Endothelial cell of umbilical vein (primary cell): ENCODE measurements at regions not wholly inside any gene's neighbourhood (a gene's known extent, or its start where the extent isn't known, plus 50 kb on each side); places are given as distances from the start of the nearest gene placed in this dataset.
"Not testable (repeated sequence)": the region's sequence is repeated elsewhere in the genome, so short reads cannot be mapped to it uniquely, and the experiment has no call there.

Experiments used
- BruUV-seq: library from RNA; stranded (reverse); fragments of 400-500 nt; replicated peaks from 2 replicates; lab custom pipeline; 2021; lab: Mats Ljungman, UMichigan
- CTCF ChIA-PET: fragments of 300-600, 350-600 bp; sonication (Branson Sonifier 250); formaldehyde crosslinking; loops from one replicate; lab custom pipeline; 2021; ENCODE audit warnings: antibody characterized with exemption, inconsistent platforms; lab: Charles Lee
- POLR2A ChIA-PET: fragments of 300-600, 350-600 bp; sonication (Branson Sonifier 250); formaldehyde crosslinking; loops from one replicate; lab custom pipeline; 2021; ENCODE audit warnings: antibody characterized with exemption, inconsistent platforms; lab: Charles Lee
- DNase-seq: peaks from one replicate; pipeline ENCODE4 v3.0.0-alpha.2; 2011; ENCODE audit warnings: low read depth, low spot score
- FAIRE-seq: peaks from 2 replicates; lab custom pipeline; 2011; peaks lifted over from hg19 to GRCh38; lab: Jason Lieb, UNC
- H2AFZ ChIP-seq: 2 replicates; pipeline ENCODE4 v1.6.0; 2012; ENCODE audit warnings: low read depth, low read length, control low read depth, inconsistent platforms
- H3K27ac ChIP-seq: 2 replicates; pipeline ENCODE4 v1.5.1; 2011; ENCODE audit warnings: low read depth, mild to moderate bottlenecking, control low read depth, low read length, moderate library complexity; ENCODE audit not compliant: insufficient read depth
- H3K27me3 ChIP-seq, 2 experiments: 2 replicates each; pipeline versions ENCODE4 v1.6.0 to v1.6.1; 2011; ENCODE audit warnings: low read length in 2 of 2, mixed read lengths in 1 of 2; ENCODE audit not compliant: control insufficient read depth in 2 of 2, insufficient read depth in 2 of 2
- H3K36me3 ChIP-seq, 2 experiments: 2 replicates in 1 of 2; 3 replicates in 1 of 2; pipeline ENCODE4 v1.5.1; 2011; ENCODE audit warnings: low read length in 2 of 2, mild to moderate bottlenecking in 1 of 2, moderate library complexity in 1 of 2; ENCODE audit not compliant: control insufficient read depth in 2 of 2, insufficient read depth in 2 of 2; ENCODE audit errors: extremely low read depth in 1 of 2
- H3K4me1 ChIP-seq: 3 replicates; pipeline ENCODE4 v1.5.1; 2011; ENCODE audit warnings: mild to moderate bottlenecking, low read length; ENCODE audit not compliant: control insufficient read depth, insufficient read depth; ENCODE audit errors: extremely low read depth
- H3K4me2 ChIP-seq: 2 replicates; pipeline ENCODE4 v1.6.1; 2011; ENCODE audit warnings: low read length, control low read depth, mixed read lengths; ENCODE audit not compliant: insufficient read depth
- H3K4me3 ChIP-seq, 3 experiments: fragments of 200-600 bp in 1 of 3; sonication (generic), shearing (Covaris generic) in 1 of 3; replicated peaks in 1 of 3; 2 replicates each; pipeline ENCODE4 v1.5.1; 2011 to 2016; ENCODE audit warnings: control low read depth in 3 of 3, low read length in 3 of 3, mild to moderate bottlenecking in 2 of 3, inconsistent platforms in 1 of 3, low read depth in 1 of 3, moderate library complexity in 1 of 3; ENCODE audit not compliant: insufficient read depth in 1 of 3
- H3K79me2 ChIP-seq: 2 replicates; pipeline ENCODE4 v1.6.0; 2012; ENCODE audit warnings: low read length, inconsistent platforms; ENCODE audit not compliant: control insufficient read depth, insufficient read depth
- H3K9ac ChIP-seq: replicated peaks from 2 replicates; pipeline ENCODE3; 2011; ENCODE audit warnings: low read length, control low read depth; ENCODE audit not compliant: insufficient read depth; ENCODE audit errors: extremely low read depth
- H3K9me1 ChIP-seq: replicated peaks from 3 replicates; pipeline ENCODE4 v1.6.0; 2011; ENCODE audit warnings: mild to moderate bottlenecking, low read length; ENCODE audit not compliant: control insufficient read depth, insufficient read depth; ENCODE audit errors: extremely low read depth
- H3K9me3 ChIP-seq: replicated peaks from 2 replicates; pipeline ENCODE4 v1.5.1; 2012; ENCODE audit warnings: low read length, inconsistent platforms; ENCODE audit not compliant: control insufficient read depth, insufficient read depth
- H4K20me1 ChIP-seq: replicated peaks from 2 replicates; pipeline ENCODE3; 2011; ENCODE audit warnings: mild to moderate bottlenecking, low read length; ENCODE audit not compliant: control insufficient read depth, insufficient read depth; ENCODE audit errors: extremely low read depth
- EZH2 ChIP-seq: IDR thresholded peaks from 2 replicates; pipeline ENCODE4 v1.6.1; 2012; ENCODE audit warnings: borderline replicate concordance, low read depth, mild to moderate bottlenecking, moderate library complexity, low read length, inconsistent platforms; ENCODE audit not compliant: severe bottlenecking
- GATA2 ChIP-seq: IDR thresholded peaks from 2 replicates; pipeline ENCODE4 v1.7.0; 2011; ENCODE audit warnings: low read depth, mild to moderate bottlenecking, moderate library complexity, mixed read lengths, low read length; ENCODE audit not compliant: insufficient read length, insufficient read depth
- JUN ChIP-seq: IDR thresholded peaks from 2 replicates; pipeline ENCODE4 v1.6.1; 2011; ENCODE audit warnings: borderline replicate concordance, low read depth; ENCODE audit not compliant: insufficient read length, insufficient read depth
- POLR2A ChIP-seq: IDR thresholded peaks from 2 replicates; pipeline ENCODE4 v1.6.1; 2012; ENCODE audit warnings: low read depth, mild to moderate bottlenecking, control low read depth, low read length
- POLR2AphosphoS5 ChIP-seq: IDR thresholded peaks from 2 replicates; pipeline ENCODE4 v1.6.1; 2012; ENCODE audit warnings: low read depth, mild to moderate bottlenecking, control low read depth, low read length, moderate library complexity; ENCODE audit not compliant: insufficient read depth
- dilution Hi-C: fragments of 300-500 bp; cut with MboI; formaldehyde crosslinking; loops from one replicate; pipeline ENCODE4 v1.15.0; 2019; ENCODE audit warnings: low sequenced_read_pairs; ENCODE audit not compliant: extremely low pct_ligation_motif_present
- intact Hi-C: fragments of 100-400 bp; cut with micrococcal nuclease; formaldehyde crosslinking; loops from one replicate; pipeline ENCODE4 v1.10.0; 2022
- TF ChIP-seq, protein P1 (sequence below): IDR thresholded peaks from 2 replicates; pipeline ENCODE4 v1.6.1; 2011; ENCODE audit not compliant: insufficient read depth, insufficient read length
- TF ChIP-seq, protein P2 (sequence below), 2 donors: IDR thresholded peaks; 1 replicate in 1 of 2; 2 replicates in 1 of 2; pipeline ENCODE4 v1.5.1; 2011; ENCODE audit warnings: low read length in 2 of 2, mild to moderate bottlenecking in 2 of 2, moderate library complexity in 2 of 2, control low read depth in 1 of 2, inconsistent platforms in 1 of 2, low read depth in 1 of 2; ENCODE audit not compliant: insufficient read depth in 1 of 2; ENCODE audit errors: extremely low read depth in 1 of 2

GRCh38 chr4:184962125-184962638, 56.1 kb upstream of the HELT start:
- DNase-seq (no peak), FAIRE-seq (no peak)
- no peak overlapping the region for H3K4me3 ChIP-seq
- ChIA-PET POLR2A (no interaction called here), CTCF (no interaction called here)
- no peaks in the 10 kb centered on the region for H3K9me3 ChIP-seq
- no peaks in the 10 kb centered on the region for H3K36me3 ChIP-seq
- no peak overlapping the region for H3K9ac ChIP-seq
- intact Hi-C loops (no loop called here), dilution Hi-C loops (no loop called here)
- no peaks in the 10 kb centered on the region for H3K79me2 ChIP-seq
- no peak overlapping the region for H3K4me2 ChIP-seq
- no peak overlapping the region for H2AFZ ChIP-seq
- no peaks in the 10 kb centered on the region for H4K20me1 ChIP-seq
- H3K4me1 ChIP-seq: no peaks in the 10 kb centered on the region
- BruUV-seq: no TSS peak
- no peaks in the 10 kb centered on the region for H3K9me1 ChIP-seq
- H3K27ac ChIP-seq: no peak overlapping the region
- no peaks in the 10 kb centered on the region for H3K27me3 ChIP-seq
- TF ChIP-seq, protein P1, sequence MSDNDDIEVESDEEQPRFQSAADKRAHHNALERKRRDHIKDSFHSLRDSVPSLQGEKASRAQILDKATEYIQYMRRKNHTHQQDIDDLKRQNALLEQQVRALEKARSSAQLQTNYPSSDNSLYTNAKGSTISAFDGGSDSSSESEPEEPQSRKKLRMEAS: no peak
- no peak for TF ChIP-seq EZH2
- no peak for TF ChIP-seq POLR2A
- TF ChIP-seq, protein P2, sequence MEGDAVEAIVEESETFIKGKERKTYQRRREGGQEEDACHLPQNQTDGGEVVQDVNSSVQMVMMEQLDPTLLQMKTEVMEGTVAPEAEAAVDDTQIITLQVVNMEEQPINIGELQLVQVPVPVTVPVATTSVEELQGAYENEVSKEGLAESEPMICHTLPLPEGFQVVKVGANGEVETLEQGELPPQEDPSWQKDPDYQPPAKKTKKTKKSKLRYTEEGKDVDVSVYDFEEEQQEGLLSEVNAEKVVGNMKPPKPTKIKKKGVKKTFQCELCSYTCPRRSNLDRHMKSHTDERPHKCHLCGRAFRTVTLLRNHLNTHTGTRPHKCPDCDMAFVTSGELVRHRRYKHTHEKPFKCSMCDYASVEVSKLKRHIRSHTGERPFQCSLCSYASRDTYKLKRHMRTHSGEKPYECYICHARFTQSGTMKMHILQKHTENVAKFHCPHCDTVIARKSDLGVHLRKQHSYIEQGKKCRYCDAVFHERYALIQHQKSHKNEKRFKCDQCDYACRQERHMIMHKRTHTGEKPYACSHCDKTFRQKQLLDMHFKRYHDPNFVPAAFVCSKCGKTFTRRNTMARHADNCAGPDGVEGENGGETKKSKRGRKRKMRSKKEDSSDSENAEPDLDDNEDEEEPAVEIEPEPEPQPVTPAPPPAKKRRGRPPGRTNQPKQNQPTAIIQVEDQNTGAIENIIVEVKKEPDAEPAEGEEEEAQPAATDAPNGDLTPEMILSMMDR (IDR thresholded peaks at IDR 0.05; ENCODE audit: extremely low read depth in 1 of 2, insufficient read depth in 1 of 2, low read depth in 1 of 2, low read length in 2 of 2): no peak
- no peak for TF ChIP-seq GATA2
- TF ChIP-seq JUN: no peak
- TF ChIP-seq POLR2AphosphoS5: no peak

DNA sequence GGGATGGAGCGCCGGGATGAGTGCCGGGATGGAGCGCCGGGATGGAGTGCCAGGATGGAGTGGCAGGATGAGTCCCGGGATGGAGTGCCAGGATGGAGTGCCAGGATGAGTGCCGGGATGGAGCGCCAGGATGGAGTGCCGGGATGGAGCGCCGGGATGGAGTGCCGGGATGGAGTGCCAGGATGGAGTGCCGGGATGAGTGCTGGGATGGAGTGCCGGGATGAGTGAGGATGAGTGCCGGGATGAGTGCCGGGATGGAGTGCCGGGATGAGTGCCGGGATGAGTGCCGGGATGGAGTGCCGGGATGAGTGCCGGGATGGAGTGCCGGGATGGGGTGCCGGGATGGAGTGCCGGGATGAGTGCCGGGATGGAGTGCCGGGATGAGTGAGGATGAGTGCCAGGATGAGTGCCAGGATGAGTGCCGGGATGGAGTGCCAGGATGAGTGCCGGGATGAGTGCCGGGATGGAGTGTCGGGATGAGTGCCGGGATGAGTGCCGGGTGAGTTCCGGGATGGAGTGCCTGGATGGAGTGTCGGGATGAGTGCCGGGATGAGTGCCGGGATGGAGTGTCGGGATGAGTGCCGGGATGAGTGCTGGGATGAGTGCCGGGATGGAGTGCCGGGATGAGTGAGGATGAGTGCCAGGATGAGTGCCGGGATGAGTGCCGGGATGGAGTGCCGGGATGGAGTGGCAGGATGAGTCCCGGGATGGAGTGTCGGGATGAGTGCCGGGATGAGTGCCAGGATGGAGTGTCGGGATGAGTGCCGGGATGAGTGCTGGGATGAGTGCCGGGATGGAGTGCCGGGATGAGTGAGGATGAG, 52.9 kb upstream of the HELT start:
- H3K36me3 ChIP-seq, H3K79me2 ChIP-seq, H3K4me2 ChIP-seq, H3K4me1 ChIP-seq, H3K9ac ChIP-seq, FAIRE-seq, H3K27ac ChIP-seq, intact Hi-C loops, H3K27me3 ChIP-seq, H3K4me3 ChIP-seq, H4K20me1 ChIP-seq, dilution Hi-C loops, H2AFZ ChIP-seq, POLR2A ChIA-PET, CTCF ChIA-PET, H3K9me3 ChIP-seq, BruUV-seq, DNase-seq, H3K9me1 ChIP-seq: not testable (repeated sequence)
